T-helper 1 cell treated with Interleukin-12 subunit alpha and Interleukin-12 subunit beta and Interleukin-4 antibody, amounts not matched to agents 30 μg/mL and 1 μg/mL, for 36 hours (primary cell): ENCODE measurements at regions not wholly inside any gene's neighbourhood (a gene's known extent, or its start where the extent isn't known, plus 50 kb on each side); places are given as distances from the start of the nearest gene placed in this dataset.
"Not testable (repeated sequence)": the region's sequence is repeated elsewhere in the genome, so short reads cannot be mapped to it uniquely, and the experiment has no call there.

Source experiments
- H3K27ac Mint-ChIP-seq: one replicate; pipeline ENCODE4 v1.8.0; 2021; ENCODE audit warnings: mild to moderate bottlenecking, mixed read lengths
- H3K27me3 Mint-ChIP-seq: one replicate; pipeline ENCODE4 v1.8.0; 2021; ENCODE audit warnings: low read depth, mixed read lengths
- H3K36me3 Mint-ChIP-seq: one replicate; pipeline ENCODE4 v1.8.0; 2021; ENCODE audit warnings: low read depth, mixed read lengths
- H3K4me1 Mint-ChIP-seq: one replicate; pipeline ENCODE4 v1.8.0; 2021; ENCODE audit warnings: low read depth, mixed read lengths
- H3K4me3 Mint-ChIP-seq: one replicate; pipeline ENCODE4 v1.8.0; 2021; ENCODE audit warnings: mild to moderate bottlenecking, moderate library complexity, mixed read lengths
- H3K9me3 Mint-ChIP-seq: one replicate; pipeline ENCODE4 v1.8.0; 2021; ENCODE audit warnings: mixed read lengths

DNA sequence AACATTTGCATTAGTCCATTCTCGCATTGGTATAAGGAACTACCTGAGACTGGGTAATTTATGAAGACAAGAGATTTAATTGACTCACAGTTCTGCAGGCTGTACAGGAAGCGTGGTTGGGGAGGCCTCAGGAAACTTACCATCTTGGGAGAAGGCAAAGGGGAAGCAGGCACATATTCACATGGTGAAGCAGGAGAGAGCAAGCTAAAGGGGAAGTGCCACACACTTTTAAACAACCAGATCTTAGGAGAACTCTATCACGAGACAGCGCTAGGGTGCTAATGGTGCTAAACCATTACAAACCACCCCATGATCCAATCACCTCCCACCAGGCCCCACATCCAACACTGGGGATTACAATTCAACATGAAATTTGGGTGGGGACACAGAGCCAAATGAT is 201.7 kb upstream of the MGAT5 start:
- Mint-ChIP-seq H3K9me3 (peaks cover 6% of the 10 kb centered on the region), H3K4me1 (no peaks in the 10 kb centered on the region), H3K27me3 (peaks cover 6% of the 10 kb centered on the region), H3K27ac (no peak overlapping the region), H3K36me3 (no peaks in the 10 kb centered on the region), H3K4me3 (no peak overlapping the region)

DNA sequence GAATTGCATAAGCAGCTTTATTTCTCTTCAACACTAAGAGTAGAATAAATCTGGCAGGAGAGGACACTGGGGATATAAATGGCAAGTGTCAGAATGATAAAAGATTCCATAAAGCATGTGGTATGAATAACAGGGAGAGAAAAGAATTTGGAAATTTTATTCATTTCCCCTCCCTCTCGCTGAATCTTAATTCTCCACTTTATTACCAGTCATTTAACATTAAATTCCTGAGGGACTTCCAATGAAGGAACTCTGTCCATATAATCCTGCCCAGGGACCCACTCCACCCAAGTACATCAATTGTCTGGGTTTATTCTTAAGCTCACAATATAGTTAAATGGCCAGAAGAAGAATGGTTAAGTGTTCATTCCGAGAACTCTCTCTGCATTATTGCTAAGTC is 197.7 kb upstream of the MGAT5 start:
- Mint-ChIP-seq H3K4me1 (peaks cover 4% of the 10 kb centered on the region), H3K27ac (no peak overlapping the region), H3K27me3 (peaks cover 10% of the 10 kb centered on the region), H3K4me3 (no peak overlapping the region), H3K9me3 (peaks cover 3% of the 10 kb centered on the region), H3K36me3 (no peaks in the 10 kb centered on the region)

DNA sequence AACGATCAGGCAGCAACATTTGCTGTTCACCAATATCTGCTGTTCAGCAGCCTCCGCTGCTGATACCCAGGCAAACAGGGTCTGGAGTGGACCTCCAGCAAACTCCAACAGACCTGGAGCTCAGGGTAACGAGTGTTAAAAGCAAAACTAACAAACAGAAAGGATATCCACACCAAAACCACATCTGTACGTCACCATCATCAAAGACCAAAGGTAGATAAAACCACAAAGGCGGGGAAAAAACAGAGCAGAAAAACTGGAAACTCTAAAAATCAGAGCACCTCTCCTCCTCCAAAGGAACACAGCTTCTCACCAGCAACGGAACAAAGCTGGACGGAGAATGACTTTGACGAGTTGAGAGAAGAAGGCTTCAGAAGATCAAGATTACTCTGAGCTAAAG is 192.8 kb upstream of the MGAT5 start:
- H3K36me3 Mint-ChIP-seq, H3K4me3 Mint-ChIP-seq, H3K27ac Mint-ChIP-seq, H3K4me1 Mint-ChIP-seq: not testable (repeated sequence)
- H3K9me3 Mint-ChIP-seq, result peaks cover 29% of the 10 kb centered on the region
- H3K27me3 Mint-ChIP-seq, result peaks cover 11% of the 10 kb centered on the region

DNA sequence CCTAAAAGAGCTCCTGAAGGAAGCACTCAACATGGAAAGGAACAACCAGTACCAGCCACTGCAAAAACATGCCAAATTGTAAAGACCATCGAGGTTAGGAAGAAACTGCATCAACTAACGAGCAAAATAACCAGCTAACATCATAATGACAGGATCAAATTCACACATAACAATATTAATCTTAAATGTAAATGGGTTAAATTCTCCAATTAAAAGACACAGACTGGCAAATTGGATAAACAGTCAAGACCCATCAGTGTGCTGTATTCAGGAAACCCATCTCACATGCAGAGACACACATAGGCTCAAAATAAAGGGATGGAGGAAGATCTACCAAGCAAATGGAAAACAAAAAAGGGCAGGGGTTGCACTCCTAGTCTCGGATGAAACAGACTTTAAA is 191.6 kb upstream of the MGAT5 start:
- not testable (repeated sequence) for H3K4me3 Mint-ChIP-seq, H3K27me3 Mint-ChIP-seq, H3K4me1 Mint-ChIP-seq, H3K27ac Mint-ChIP-seq, H3K36me3 Mint-ChIP-seq
- peaks cover 29% of the 10 kb centered on the region for H3K9me3 Mint-ChIP-seq

DNA sequence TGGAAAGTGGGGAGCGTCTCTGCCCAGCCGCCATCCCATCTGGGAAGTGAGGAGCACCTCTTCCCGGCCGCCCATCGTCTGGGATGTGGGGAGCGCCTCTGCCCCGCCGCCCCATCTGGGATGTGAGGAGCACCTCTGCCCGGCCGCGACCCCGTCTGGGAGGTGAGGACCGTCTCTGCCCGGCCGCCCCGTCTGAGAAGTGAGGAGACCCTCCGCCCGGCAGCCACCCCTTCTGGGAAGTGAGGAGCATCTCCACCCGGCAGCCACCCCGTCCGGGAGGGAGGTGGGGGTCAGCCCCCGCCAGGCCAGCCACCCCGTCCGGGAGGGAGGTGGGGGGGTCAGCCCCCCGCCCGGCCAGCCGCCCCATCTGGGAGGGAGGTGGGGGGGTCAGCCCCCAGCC is 190.0 kb upstream of the MGAT5 start:
- H3K4me3 Mint-ChIP-seq, H3K27me3 Mint-ChIP-seq, H3K36me3 Mint-ChIP-seq, H3K27ac Mint-ChIP-seq, H3K4me1 Mint-ChIP-seq: not testable (repeated sequence)
- peaks cover 29% of the 10 kb centered on the region for H3K9me3 Mint-ChIP-seq

DNA sequence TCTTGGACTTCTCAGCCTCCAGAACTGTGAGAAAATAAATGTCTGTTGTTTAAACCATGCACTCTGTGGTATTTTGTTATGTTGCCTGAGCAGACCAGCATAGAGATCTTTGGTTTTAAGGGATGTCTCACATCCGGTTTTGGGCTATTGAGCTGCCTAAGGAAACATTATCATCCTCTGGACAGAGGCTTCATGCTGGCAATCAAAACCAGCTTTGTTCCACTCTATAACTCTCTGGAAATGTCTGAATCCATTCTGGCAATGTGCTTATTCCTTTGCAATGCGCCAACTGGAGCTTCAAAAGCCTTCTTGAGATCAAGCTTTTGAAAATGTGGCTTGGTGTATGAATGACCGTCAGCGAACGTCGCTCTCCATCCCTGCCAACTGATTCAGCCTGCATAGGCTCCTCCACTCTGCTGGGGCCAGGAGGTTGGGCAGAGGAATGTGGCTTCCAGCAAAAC is 183.6 kb upstream of the MGAT5 start:
- no peak overlapping the region for H3K4me3 Mint-ChIP-seq
- H3K36me3 Mint-ChIP-seq, result no peaks in the 10 kb centered on the region
- no peaks in the 10 kb centered on the region for H3K4me1 Mint-ChIP-seq
- H3K27ac Mint-ChIP-seq, result no peak overlapping the region
- H3K9me3 Mint-ChIP-seq, result no peaks in the 10 kb centered on the region
- H3K27me3 Mint-ChIP-seq, result no peaks in the 10 kb centered on the region

DNA sequence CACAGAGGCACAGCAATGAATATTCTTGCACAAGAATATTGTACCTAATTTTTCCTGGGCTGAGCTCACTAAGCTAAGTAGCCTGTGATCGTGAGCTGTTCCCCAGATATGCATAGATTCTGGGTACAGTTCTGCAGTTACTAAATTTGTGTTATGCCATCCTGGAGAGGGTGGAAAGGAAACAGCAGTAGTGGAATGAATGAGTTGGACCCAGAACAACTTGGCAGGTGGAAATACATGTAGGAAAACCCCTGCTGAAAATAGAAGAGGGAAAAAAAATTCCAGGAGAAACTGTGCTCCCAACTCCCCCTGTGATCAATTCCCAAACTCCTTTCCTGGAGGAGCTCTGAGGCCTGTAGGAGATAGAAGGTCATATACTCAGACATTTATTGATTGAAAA is 181.5 kb upstream of the MGAT5 start:
- no peak overlapping the region for H3K4me3 Mint-ChIP-seq

DNA sequence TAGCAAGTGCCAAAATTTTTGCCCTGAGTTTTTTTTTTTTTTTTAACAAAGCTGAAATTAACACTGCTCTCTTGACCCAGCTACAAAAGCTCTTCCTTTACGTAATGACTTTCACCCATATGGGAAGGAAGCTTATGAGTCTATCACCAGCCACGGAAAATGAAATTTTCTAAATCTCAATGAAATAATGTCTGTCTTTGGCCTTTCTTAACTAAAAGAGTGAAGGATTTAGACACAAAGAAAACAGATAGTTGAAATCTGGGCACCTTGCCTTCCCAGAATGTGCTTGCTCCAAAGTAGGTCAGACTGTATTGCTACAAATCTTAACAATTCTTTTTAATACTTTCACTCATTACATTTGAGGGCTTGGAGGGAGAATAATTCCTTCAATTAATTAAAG is 180.8 kb upstream of the MGAT5 start:
- no peaks in the 10 kb centered on the region for H3K9me3 Mint-ChIP-seq
- H3K4me1 Mint-ChIP-seq, result no peaks in the 10 kb centered on the region
- no peaks in the 10 kb centered on the region for H3K27me3 Mint-ChIP-seq
- H3K27ac Mint-ChIP-seq, result no peak overlapping the region
- H3K36me3 Mint-ChIP-seq, result no peaks in the 10 kb centered on the region
- no peak overlapping the region for H3K4me3 Mint-ChIP-seq

More for the DNA sequence above, 181.5 kb upstream of the MGAT5 start:
- no peaks in the 10 kb centered on the region for H3K36me3 Mint-ChIP-seq
- H3K4me1 Mint-ChIP-seq, result no peaks in the 10 kb centered on the region
- H3K27ac Mint-ChIP-seq, result no peak overlapping the region
- H3K9me3 Mint-ChIP-seq, result no peaks in the 10 kb centered on the region
- H3K27me3 Mint-ChIP-seq, result no peaks in the 10 kb centered on the region

DNA sequence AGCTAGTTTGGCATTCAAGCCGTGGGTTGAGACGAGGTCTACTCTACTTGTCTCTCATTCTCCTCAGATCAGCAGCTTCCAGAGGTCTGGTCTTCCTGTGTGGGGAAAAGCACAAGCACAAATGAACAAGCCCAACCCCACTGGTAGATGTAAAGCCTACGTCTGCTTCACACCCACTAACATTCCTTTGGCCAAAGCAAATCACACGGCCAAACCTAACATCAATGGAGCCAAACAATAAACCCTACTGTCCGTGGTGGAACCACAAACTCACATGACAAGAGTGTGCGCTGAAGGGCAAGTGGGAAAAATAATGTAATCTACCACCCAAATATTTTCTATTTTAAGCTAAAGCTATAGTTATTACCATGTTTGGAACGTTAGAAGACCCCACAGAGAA is 179.3 kb upstream of the MGAT5 start:
- no peaks in the 10 kb centered on the region for H3K36me3 Mint-ChIP-seq
- H3K27ac Mint-ChIP-seq, result no peak overlapping the region
- no peaks in the 10 kb centered on the region for H3K9me3 Mint-ChIP-seq
- no peak overlapping the region for H3K4me3 Mint-ChIP-seq
- H3K27me3 Mint-ChIP-seq, result peaks cover 2% of the 10 kb centered on the region
- H3K4me1 Mint-ChIP-seq, result no peaks in the 10 kb centered on the region

DNA sequence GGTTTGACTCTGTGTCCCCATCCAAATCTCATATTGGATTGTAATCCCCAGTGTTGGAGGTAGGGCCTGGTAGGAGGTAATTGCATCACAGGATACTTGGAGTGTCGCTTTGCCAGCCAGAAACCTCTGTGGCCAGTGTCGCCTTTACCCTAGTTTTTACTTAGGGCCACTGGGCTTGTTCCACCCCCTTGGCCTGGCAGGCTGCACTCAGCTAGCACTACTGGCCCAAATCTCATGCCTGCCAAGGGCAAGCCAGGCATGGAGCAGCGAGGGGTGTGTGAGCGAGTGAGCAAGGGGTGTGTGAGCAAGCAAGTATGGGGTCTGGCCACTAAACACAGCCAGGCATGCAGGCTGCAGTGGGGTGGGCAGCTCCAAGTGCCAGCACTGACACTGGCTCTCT is 178.7 kb upstream of the MGAT5 start:
- no peaks in the 10 kb centered on the region for H3K9me3 Mint-ChIP-seq
- H3K27me3 Mint-ChIP-seq, result peaks cover 8% of the 10 kb centered on the region
- no peak overlapping the region for H3K27ac Mint-ChIP-seq
- H3K36me3 Mint-ChIP-seq, result no peaks in the 10 kb centered on the region
- no peaks in the 10 kb centered on the region for H3K4me1 Mint-ChIP-seq
- no peak overlapping the region for H3K4me3 Mint-ChIP-seq

DNA sequence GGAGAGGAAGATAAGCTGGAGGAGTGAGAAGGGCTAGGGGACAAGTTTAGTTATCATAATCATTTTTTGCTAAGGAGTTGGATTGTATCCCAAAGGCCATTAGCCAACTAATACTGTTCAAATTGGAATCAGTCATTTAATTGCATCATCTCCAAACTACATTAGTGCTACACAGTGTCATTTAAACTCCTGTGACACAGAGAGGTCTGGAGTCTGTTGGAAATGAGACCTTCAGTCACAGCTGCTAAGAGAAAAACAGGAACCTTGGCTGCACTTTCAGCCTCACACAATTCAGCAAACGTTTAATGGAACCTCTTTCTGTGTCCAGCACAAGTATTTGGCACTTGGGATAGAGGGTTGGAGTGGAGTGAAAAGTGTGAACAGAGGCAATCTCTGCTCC is 175.5 kb upstream of the MGAT5 start:
- no peak overlapping the region for H3K27ac Mint-ChIP-seq
- H3K36me3 Mint-ChIP-seq, result no peaks in the 10 kb centered on the region
- peaks cover 17% of the 10 kb centered on the region for H3K27me3 Mint-ChIP-seq
- H3K9me3 Mint-ChIP-seq, result no peaks in the 10 kb centered on the region
- no peaks in the 10 kb centered on the region for H3K4me1 Mint-ChIP-seq
- H3K4me3 Mint-ChIP-seq, result no peak overlapping the region

DNA sequence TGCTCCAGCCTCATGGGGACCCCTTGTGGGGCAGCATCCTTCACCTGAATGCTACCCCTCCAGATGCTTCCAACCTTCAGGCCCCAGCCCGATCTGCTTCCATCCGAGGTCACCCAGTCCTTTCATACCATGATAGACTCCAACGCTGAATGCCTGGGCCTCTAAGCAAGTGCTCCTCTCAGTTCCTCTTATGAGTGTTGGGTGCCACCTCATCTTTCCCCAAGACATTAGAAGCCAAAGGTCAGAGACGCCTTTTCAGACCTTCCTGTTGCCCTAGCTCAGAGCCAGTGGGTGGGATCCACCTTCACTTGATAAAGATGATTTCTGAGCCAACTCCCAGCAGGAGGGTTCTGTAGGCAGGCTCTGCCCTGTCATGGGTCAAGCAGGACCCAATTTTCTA is 174.5 kb upstream of the MGAT5 start:
- no peak overlapping the region for H3K27ac Mint-ChIP-seq
- no peaks in the 10 kb centered on the region for H3K9me3 Mint-ChIP-seq
- H3K4me1 Mint-ChIP-seq, result no peaks in the 10 kb centered on the region
- H3K27me3 Mint-ChIP-seq, result peaks cover 17% of the 10 kb centered on the region
- no peaks in the 10 kb centered on the region for H3K36me3 Mint-ChIP-seq
- no peak overlapping the region for H3K4me3 Mint-ChIP-seq

DNA sequence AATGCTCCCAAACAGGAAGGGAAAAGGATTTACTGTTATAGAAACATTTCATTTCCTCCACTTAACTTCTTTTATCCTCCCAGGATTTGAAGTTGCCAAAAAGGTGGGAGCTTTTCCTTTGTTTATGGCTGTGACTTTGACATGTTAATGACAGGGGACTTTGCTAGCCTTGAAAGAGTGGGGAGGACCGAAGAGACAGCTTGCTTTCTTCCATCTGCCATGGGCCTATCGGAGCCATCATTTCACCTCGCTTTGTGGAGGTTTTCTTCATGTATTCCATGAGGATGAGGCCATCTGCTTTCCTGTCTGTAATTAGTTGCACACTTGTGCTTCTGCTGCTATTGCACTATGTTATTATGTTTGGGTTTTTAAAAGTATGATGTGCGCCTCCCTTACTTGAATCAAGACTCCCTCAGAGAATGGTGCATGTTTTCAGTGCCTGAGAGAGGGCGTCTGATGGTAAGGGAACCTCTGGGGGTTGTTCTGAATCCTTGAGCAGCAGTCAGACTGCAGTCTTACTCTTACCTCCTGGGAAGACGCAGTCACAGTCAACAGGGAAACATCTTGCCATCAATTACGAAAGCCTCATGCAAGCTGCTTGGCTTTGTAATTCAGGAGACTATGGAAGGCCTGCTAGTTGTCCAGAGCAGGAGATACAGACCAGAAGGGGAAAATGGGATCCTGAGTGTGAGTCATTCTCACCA is 173.3 kb upstream of the MGAT5 start:
- no peak overlapping the region for H3K4me3 Mint-ChIP-seq
- H3K27ac Mint-ChIP-seq, result no peak overlapping the region
- no peaks in the 10 kb centered on the region for H3K9me3 Mint-ChIP-seq
- no peaks in the 10 kb centered on the region for H3K4me1 Mint-ChIP-seq
- peaks cover 17% of the 10 kb centered on the region for H3K27me3 Mint-ChIP-seq
- H3K36me3 Mint-ChIP-seq, result no peaks in the 10 kb centered on the region

DNA sequence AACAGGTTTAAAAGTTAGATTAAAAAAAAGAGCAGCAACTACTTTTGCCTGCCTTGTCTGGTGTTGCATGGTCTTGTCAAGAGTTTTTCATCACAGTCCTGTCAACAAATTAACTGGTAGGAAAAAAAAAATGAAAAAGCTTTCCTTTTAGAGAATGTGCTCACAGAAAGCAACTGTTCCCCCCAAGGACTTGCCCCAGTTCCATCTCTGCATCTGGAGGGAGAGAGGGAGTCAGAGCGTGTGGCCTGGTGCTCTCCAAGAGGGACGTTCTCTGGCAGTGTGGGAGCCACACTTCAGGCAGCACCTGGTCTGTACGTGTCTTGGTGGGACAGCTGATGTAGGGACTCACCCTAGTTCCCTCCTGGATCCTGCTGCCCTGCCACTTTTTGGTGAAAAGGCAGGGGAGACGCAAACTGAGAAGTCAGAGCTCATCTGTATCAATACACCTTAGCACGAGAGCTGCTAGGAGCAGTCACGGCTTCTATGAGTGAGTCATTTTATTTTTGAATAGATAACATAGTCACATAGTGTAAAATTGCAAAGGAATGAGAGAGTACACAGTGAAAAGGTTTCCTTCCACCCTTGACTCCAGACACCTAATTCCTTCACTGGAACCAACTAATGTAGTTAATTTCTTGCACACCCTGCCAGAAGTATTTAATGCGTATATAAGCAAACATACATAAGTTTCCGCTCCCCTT is 172.5 kb upstream of the MGAT5 start:
- no peak overlapping the region for H3K4me3 Mint-ChIP-seq
- no peaks in the 10 kb centered on the region for H3K36me3 Mint-ChIP-seq
- no peaks in the 10 kb centered on the region for H3K9me3 Mint-ChIP-seq
- no peaks in the 10 kb centered on the region for H3K4me1 Mint-ChIP-seq
- H3K27me3 Mint-ChIP-seq, result peaks cover 17% of the 10 kb centered on the region
- no peak overlapping the region for H3K27ac Mint-ChIP-seq

DNA sequence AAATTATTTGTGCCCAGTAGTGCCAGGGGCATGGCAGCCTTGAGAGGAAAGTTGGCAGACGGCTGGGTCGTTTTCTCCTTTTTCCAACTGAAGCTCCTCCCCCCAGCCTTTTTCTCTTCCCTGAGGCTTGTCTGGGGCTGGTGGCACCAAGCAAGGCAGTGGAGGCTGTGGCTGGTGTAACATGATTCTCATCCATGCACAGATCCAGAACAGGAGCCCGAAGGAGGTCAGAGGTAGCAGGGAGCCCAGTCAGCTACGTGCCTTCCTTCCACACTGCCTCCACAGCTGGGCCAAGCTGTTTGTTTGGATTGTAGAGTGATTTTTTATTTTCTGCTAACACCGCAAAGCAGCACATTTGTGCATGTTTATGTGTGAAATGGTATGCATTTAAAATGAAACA is 170.3 kb upstream of the MGAT5 start:
- Mint-ChIP-seq H3K27me3 (peaks cover 17% of the 10 kb centered on the region), H3K9me3 (no peaks in the 10 kb centered on the region), H3K4me3 (no peak overlapping the region), H3K27ac (no peak overlapping the region), H3K4me1 (no peaks in the 10 kb centered on the region), H3K36me3 (no peaks in the 10 kb centered on the region)
